Suprapubic skin (tissue), 4 donors: ENCODE measurements at regions not wholly inside any gene's neighbourhood (a gene's known extent, or its start where the extent isn't known, plus 50 kb on each side); places are given as distances from the start of the nearest gene placed in this dataset.
"Not testable (repeated sequence)": the region's sequence is repeated elsewhere in the genome, so short reads cannot be mapped to it uniquely, and the experiment has no call there.

ENCODE experiments used
- POLR2A ChIP-seq, 2 donors: fragments of 450-650 bp; IDR thresholded peaks; one replicate each; pipeline ENCODE4 v1.6.1; 2017; ENCODE audit warnings: antibody characterized with exemption in 2 of 2, mild to moderate bottlenecking in 2 of 2, moderate library complexity in 2 of 2
- POLR2AphosphoS5 ChIP-seq, 3 donors: sonication (generic); formaldehyde crosslinking; IDR thresholded peaks; one replicate each; pipeline ENCODE4 v1.6.1; 2017; ENCODE audit warnings: antibody characterized with exemption in 3 of 3
- TF ChIP-seq, protein P1 (sequence below), 2 donors: fragments of 200-600 bp in 1 of 2; fragments of 450-650 bp in 1 of 2; sonication (generic) in 1 of 2; IDR thresholded peaks; one replicate each; pipeline ENCODE4 v1.5.1; 2016 to 2019; ENCODE audit warnings: antibody characterized with exemption in 2 of 2, mild to moderate bottlenecking in 1 of 2, moderate library complexity in 1 of 2

DNA sequence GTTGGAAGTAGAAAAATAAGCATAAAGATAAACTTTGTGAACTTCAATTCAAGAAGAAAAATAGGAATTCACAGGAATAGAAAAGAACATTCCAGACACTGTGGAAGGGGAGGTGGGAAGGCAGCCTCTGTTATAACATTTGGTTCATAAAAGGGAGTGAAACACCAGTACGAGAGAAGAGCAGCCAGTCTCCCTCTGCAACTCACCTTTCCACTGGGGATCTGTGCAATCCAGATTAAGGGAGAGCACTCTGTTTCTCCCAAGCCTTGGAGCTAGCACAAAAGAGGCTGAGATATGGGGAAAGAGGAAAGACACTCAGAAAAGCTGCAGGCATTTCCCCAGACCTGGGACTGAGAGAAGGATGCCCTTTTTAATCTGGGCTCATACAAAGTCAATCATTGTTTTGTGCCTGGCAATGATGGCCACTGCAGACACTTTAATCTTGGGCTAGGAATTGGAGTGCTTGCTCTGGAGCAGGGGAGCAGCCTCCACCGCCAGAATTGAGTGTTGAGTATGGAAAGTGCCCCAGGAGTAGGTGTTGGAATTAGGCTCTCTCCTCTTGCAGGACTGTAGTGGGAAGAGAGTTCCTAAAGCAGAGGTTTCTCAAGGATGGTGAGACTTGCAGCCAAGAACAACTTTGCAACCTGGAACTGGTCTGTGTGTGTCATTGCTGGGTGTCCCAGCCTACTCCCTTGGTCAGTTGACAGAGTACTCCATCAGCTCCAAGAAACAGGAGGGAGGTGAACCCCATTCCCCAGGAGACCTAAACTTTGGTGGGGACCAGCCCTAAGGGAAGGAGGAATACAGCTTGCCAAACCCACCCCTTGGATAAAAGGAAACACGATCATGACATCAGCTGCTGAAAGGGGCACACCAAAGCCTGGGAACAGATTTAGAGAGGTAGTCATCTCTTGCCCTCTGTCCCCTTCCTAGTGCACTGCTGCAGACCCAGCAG, 1510.2 kb upstream of the TPTE start:
- TF ChIP-seq POLR2AphosphoS5, POLR2A (IDR thresholded peaks at IDR 0.05): not testable (repeated sequence)
- TF ChIP-seq, protein P1, sequence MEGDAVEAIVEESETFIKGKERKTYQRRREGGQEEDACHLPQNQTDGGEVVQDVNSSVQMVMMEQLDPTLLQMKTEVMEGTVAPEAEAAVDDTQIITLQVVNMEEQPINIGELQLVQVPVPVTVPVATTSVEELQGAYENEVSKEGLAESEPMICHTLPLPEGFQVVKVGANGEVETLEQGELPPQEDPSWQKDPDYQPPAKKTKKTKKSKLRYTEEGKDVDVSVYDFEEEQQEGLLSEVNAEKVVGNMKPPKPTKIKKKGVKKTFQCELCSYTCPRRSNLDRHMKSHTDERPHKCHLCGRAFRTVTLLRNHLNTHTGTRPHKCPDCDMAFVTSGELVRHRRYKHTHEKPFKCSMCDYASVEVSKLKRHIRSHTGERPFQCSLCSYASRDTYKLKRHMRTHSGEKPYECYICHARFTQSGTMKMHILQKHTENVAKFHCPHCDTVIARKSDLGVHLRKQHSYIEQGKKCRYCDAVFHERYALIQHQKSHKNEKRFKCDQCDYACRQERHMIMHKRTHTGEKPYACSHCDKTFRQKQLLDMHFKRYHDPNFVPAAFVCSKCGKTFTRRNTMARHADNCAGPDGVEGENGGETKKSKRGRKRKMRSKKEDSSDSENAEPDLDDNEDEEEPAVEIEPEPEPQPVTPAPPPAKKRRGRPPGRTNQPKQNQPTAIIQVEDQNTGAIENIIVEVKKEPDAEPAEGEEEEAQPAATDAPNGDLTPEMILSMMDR (IDR thresholded peaks at IDR 0.05) = not testable (repeated sequence)
